ENCODE measurements at regions not wholly inside any gene's neighbourhood (a gene's known extent, or its start where the extent isn't known, plus 50 kb on each side); places are given as distances from the start of the nearest gene placed in this dataset.
"Not testable (repeated sequence)": the region's sequence is repeated elsewhere in the genome, so short reads cannot be mapped to it uniquely, and the experiment has no call there.

DNA sequence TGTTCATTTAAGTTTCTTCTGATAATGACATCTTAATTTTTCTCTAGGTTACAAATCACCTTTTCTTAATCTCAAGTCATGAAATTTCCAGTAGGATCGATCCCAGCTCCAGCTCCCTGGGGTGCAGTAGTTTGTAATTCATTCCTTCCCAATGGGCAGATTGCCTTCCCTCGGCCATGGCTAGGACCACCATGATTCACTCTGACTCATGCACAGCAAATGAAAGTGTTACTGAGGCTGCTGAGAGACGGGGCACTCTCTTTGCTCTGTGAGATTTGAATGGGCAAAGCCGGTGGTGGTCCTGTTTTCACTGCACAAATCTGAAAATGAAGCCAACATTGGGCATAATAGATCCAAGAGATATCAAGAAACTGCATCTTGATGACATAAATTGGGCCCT lies 202.8 kb upstream of the IRS2 start:
- CTCF ChIA-PET = no interaction called here
- POLR2A ChIA-PET = no interaction called here
- no peak for DNase-seq (ENCODE audit: extremely low spot score)
- no peak for TF ChIP-seq CTCF (IDR thresholded peaks at IDR 0.05; ENCODE audit: control extremely low read depth, extremely low read depth, low read depth, missing control alignments)

DNA sequence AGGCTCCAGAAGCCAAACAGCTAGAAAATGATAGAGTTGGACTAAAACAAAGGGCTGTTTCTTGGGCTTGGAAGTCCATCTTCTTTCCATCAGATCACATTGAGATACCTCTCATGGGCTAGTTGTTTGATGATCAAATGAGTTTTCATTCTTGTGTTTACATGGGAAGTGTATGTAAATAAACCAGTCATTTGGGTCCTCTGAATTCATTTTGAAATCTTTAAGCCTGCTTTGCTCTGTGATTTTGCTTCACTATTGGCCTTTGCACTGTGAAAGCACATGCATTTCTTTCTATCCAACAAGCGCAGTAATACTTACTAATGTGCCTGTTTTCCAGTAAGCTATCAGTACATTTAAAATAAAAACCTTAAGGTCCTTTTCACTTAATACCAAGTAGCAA lies 200.5 kb upstream of the IRS2 start:
- ChIA-PET CTCF (interaction anchor here (1.7 kb wide), 1 partner anchor 10 kb away, joined by 5 read pairs; no protein-coding TSS in a partner anchor), POLR2A (no interaction called here)
- DNase-seq (ENCODE audit: extremely low spot score) = no peak
- no peak for TF ChIP-seq CTCF (IDR thresholded peaks at IDR 0.05; ENCODE audit: control extremely low read depth, extremely low read depth, low read depth, missing control alignments)

DNA sequence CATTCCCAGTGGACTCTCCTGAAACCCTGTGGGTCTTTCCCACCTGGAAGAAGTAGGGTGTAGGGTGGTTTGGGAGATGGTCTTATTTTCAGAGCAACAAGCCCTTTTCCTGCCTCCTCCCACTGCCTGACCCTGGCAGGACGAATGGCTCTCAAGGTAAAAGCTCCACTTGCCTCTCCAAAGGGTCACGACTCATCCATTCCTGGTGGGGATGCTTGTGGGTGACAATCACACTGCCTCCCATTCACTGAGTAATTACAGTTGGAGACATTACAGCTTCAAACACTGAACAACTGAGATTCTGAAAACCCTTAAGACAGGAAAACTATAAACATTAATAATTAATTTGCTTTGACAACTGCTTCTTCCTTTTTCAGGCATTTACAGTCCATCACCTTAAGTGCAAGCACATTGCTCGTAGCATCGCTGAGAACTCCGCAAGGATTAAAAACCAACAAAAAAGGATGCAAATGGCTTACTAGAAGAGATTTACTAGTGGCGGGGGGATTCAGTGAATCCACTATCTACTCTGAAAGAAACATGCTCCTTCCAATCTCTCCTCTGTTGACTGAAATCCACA lies 199.6 kb upstream of the IRS2 start:
- TF ChIP-seq CTCF (IDR thresholded peaks at IDR 0.05; ENCODE audit: control extremely low read depth, extremely low read depth, low read depth, missing control alignments) = no peak
- CTCF ChIA-PET = interaction anchor here (0.8 to 1.7 kb wide), 3 partner anchors 9 to 38 kb away, joined by 3 to 5 read pairs (median 3); no protein-coding TSS in a partner anchor
- no peak for DNase-seq (ENCODE audit: extremely low spot score)
- POLR2A ChIA-PET = no interaction called here

GRCh38 chr13:109983447-109983846 lies 197.1 kb upstream of the IRS2 start:
- no peak for TF ChIP-seq CTCF (IDR thresholded peaks at IDR 0.05; ENCODE audit: control extremely low read depth, extremely low read depth, low read depth, missing control alignments)
- no peak for DNase-seq (ENCODE audit: extremely low spot score)
- CTCF ChIA-PET = interaction anchor here (1.3 kb wide), 1 partner anchor 12 kb away, joined by 3 read pairs; no protein-coding TSS in a partner anchor
- POLR2A ChIA-PET = no interaction called here

DNA sequence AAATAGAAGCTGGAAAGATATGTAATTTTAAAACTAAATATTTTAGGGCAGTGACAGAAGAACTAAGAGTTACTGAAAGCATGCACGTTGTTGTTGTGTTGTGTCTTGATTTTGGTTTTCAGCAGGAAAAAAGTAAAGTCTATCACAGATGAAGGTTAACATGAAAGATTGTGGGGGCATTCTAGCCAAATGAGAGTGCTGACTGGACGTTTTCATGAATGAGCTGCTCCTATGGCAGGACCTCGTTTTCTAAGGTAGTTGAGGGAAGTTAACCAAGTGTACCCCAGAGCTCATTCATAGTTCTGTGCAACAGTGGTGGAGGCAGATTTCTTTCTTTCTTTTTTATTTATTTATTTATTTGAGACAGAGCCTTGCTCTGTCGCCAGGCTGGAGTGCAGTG lies 194.6 kb upstream of the IRS2 start:
- CTCF ChIA-PET = no interaction called here
- DNase-seq (ENCODE audit: extremely low spot score) = no peak
- POLR2A ChIA-PET = no interaction called here
- TF ChIP-seq CTCF (IDR thresholded peaks at IDR 0.05; ENCODE audit: control extremely low read depth, extremely low read depth, low read depth, missing control alignments) = no peak

GRCh38 chr13:109979676-109980075 lies 193.3 kb upstream of the IRS2 start:
- DNase-seq (ENCODE audit: extremely low spot score); CTCF ChIA-PET; POLR2A ChIA-PET: not testable (repeated sequence)

- ChIA-PET POLR2A (no interaction called here), CTCF (no interaction called here)
- TF ChIP-seq CTCF (IDR thresholded peaks at IDR 0.05; ENCODE audit: control extremely low read depth, extremely low read depth, low read depth, missing control alignments) = no peak
- no peak for DNase-seq (ENCODE audit: extremely low spot score)
These were observed 192.8 kb upstream of the IRS2 start for GRCh38 chr13:109979228-109979627.

All from GM10248 (cell line).